HEK293 (cell line): ENCODE measurements at regions not wholly inside any gene's neighbourhood (a gene's known extent, or its start where the extent isn't known, plus 50 kb on each side); places are given as distances from the start of the nearest gene placed in this dataset.

Experiments used
- CTCF ChIA-PET: fragments of 350-600 bp; formaldehyde crosslinking; extraction: SDS; loops from one replicate; lab custom pipeline; 2021; ENCODE audit warnings: antibody characterized with exemption; lab: Yijun Ruan, JAX
- POLR2A ChIA-PET: fragments of 300-600 bp; formaldehyde crosslinking; extraction: SDS; loops from one replicate; lab custom pipeline; 2020; ENCODE audit warnings: antibody characterized with exemption, inconsistent platforms; lab: Yijun Ruan, JAX
- H3K27ac ChIP-seq: fragments of 200-500 bp; sonication (Bioruptor generic); 2 replicates; pipeline ENCODE4 v1.5.1; 2014; ENCODE audit warnings: low read depth, low read length, control low read depth, inconsistent platforms; ENCODE audit errors: extremely low read depth
- H3K36me3 ChIP-seq, 2 experiments: fragments of 200-500 bp in 1 of 2; sonication (Bioruptor generic) in 1 of 2; 1 replicate in 1 of 2; 2 replicates in 1 of 2; pipeline ENCODE4 v1.5.1; 2014 to 2017; ENCODE audit warnings: inconsistent platforms in 2 of 2, low read length in 2 of 2; ENCODE audit not compliant: control insufficient read depth in 2 of 2, insufficient read depth in 1 of 2
- H3K4me1 ChIP-seq: fragments of 200-500 bp; sonication (Bioruptor generic); 2 replicates; pipeline ENCODE4 v1.5.1; 2014; ENCODE audit warnings: mild to moderate bottlenecking, low read length, inconsistent platforms; ENCODE audit not compliant: control insufficient read depth, insufficient read depth
- H3K4me3 ChIP-seq: 2 replicates; pipeline ENCODE4 v1.5.1; 2011; ENCODE audit warnings: low read depth, mild to moderate bottlenecking, control low read depth, low read length, moderate library complexity
- H3K9me3 ChIP-seq: fragments of 200-500 bp; sonication (Bioruptor generic); 2 replicates; pipeline ENCODE4 v1.5.1; 2014; ENCODE audit warnings: low read depth, low read length, inconsistent platforms; ENCODE audit not compliant: control insufficient read depth, insufficient read depth
- GLI2 ChIP-seq: fragments of 450-650 bp; formaldehyde crosslinking; IDR thresholded peaks from 2 replicates; pipeline ENCODE4; 2017; ENCODE audit warnings: missing biosample characterization, missing genetic modification characterization, low read depth, borderline replicate concordance
- KLF16 ChIP-seq: fragments of 450-650 bp; formaldehyde crosslinking; IDR thresholded peaks from 2 replicates; pipeline ENCODE4 v1.5.1; 2017; ENCODE audit warnings: missing biosample characterization, missing genetic modification characterization
- PATZ1 ChIP-seq: fragments of 450-650 bp; formaldehyde crosslinking; IDR thresholded peaks from 2 replicates; pipeline ENCODE4 v1.5.1; 2016; ENCODE audit warnings: missing biosample characterization, missing genetic modification characterization
- REST ChIP-seq: fragments of 450-650 bp; formaldehyde crosslinking; IDR thresholded peaks from 2 replicates; pipeline ENCODE4 v1.5.1; 2016; ENCODE audit warnings: missing biosample characterization, missing genetic modification characterization
- ZBTB20 ChIP-seq: fragments of 450-650 bp; formaldehyde crosslinking; IDR thresholded peaks from 2 replicates; pipeline ENCODE4 v1.5.1; 2016; ENCODE audit warnings: missing biosample characterization, missing genetic modification characterization
- ZBTB44 ChIP-seq: fragments of 450-650 bp; IDR thresholded peaks from 2 replicates; pipeline ENCODE4 v1.5.1; 2018; ENCODE audit warnings: missing biosample characterization, mild to moderate bottlenecking, missing genetic modification characterization
- ZNF184 ChIP-seq: fragments of 450-650 bp; IDR thresholded peaks from 2 replicates; pipeline ENCODE4 v1.5.1; 2018; ENCODE audit warnings: missing biosample characterization, mild to moderate bottlenecking, missing genetic modification characterization
- ZNF391 ChIP-seq: fragments of 450-650 bp; formaldehyde crosslinking; IDR thresholded peaks from 2 replicates; pipeline ENCODE4 v1.5.1; 2016; ENCODE audit warnings: low read depth, missing biosample characterization, missing genetic modification characterization, borderline replicate concordance
- ZNF433 ChIP-seq: fragments of 450-650 bp; formaldehyde crosslinking; IDR thresholded peaks from 2 replicates; pipeline ENCODE4 v1.5.1; 2016; ENCODE audit warnings: missing biosample characterization, missing genetic modification characterization, low read depth
- ZNF514 ChIP-seq: fragments of 450-650 bp; formaldehyde crosslinking; IDR thresholded peaks from 2 replicates; pipeline ENCODE4 v1.5.1; 2016; ENCODE audit warnings: missing biosample characterization, missing genetic modification characterization
- ZNF555 ChIP-seq: fragments of 450-650 bp; formaldehyde crosslinking; conservative IDR thresholded peaks from 2 replicates; pipeline ENCODE4 v1.5.1; 2017; ENCODE audit warnings: missing biosample characterization, mild to moderate bottlenecking, missing genetic modification characterization, inconsistent platforms
- ZNF677 ChIP-seq: fragments of 450-650 bp; IDR thresholded peaks from 2 replicates; pipeline ENCODE4 v1.5.0; 2018; ENCODE audit warnings: missing biosample characterization, mild to moderate bottlenecking, missing genetic modification characterization, moderate library complexity
- ZNF704 ChIP-seq: fragments of 450-650 bp; formaldehyde crosslinking; IDR thresholded peaks from 2 replicates; pipeline ENCODE4 v1.5.1; 2016; ENCODE audit warnings: missing biosample characterization, missing genetic modification characterization
- ZNF707 ChIP-seq: fragments of 450-650 bp; formaldehyde crosslinking; IDR thresholded peaks from 2 replicates; pipeline ENCODE4 v1.5.1; 2016; ENCODE audit warnings: missing biosample characterization, missing genetic modification characterization
- ZNF785 ChIP-seq: fragments of 450-650 bp; formaldehyde crosslinking; IDR thresholded peaks from 2 replicates; pipeline ENCODE4 v1.5.1; 2016; ENCODE audit warnings: missing biosample characterization, missing genetic modification characterization
- ZSCAN16 ChIP-seq: fragments of 450-650 bp; formaldehyde crosslinking; IDR thresholded peaks from 2 replicates; pipeline ENCODE4 v1.5.1; 2016; ENCODE audit warnings: missing biosample characterization, missing genetic modification characterization
- TF ChIP-seq, protein P1 (sequence below): fragments of 450-650 bp; formaldehyde crosslinking; IDR thresholded peaks from 2 replicates; pipeline ENCODE4 v1.5.1; 2017; ENCODE audit warnings: missing biosample characterization, missing genetic modification characterization

- H3K4me1 ChIP-seq = no peaks in the 10 kb centered on the region
- TF ChIP-seq ZNF433 (no peak), ZSCAN16 (tag by site-specific recombination) (no peak)
- TF ChIP-seq, all 188 proteins: peak for 0
- Histone ChIP-seq H3K4me3 (no peak overlapping the region), H3K9me3 (no peaks in the 10 kb centered on the region), H3K36me3 (no peaks in the 10 kb centered on the region), H3K27ac (no peak overlapping the region)
- CTCF ChIA-PET = interaction anchor here (0.6 kb wide), 1 partner anchor 17 kb away, joined by 3 read pairs; no protein-coding TSS in a partner anchor
- POLR2A ChIA-PET = no interaction called here
Measured at GRCh38 chr2:236370847-236371409, 106.7 kb upstream of the ASB18 start.

- CTCF ChIA-PET = interaction anchor here (0.6 kb wide), 1 partner anchor 601 kb away, joined by 4 read pairs; no protein-coding TSS in a partner anchor
- Histone ChIP-seq H3K9me3 (no peaks in the 10 kb centered on the region), H3K27ac (no peak overlapping the region), H3K4me3 (no peak overlapping the region), H3K4me1 (no peaks in the 10 kb centered on the region), H3K36me3 (no peaks in the 10 kb centered on the region)
- TF ChIP-seq ZNF555 (tag by site-specific recombination) (no peak), ZNF785 (no peak), ZBTB20 (tag by site-specific recombination) (no peak)
- POLR2A ChIA-PET = no interaction called here
Measured at GRCh38 chr2:236375973-236376476, 111.8 kb upstream of the ASB18 start.

GRCh38 chr2:236376566-236377244 lies 112.5 kb upstream of the ASB18 start:
- Histone ChIP-seq H3K36me3 (no peaks in the 10 kb centered on the region), H3K4me1 (no peaks in the 10 kb centered on the region), H3K27ac (no peak overlapping the region), H3K4me3 (no peak overlapping the region), H3K9me3 (no peaks in the 10 kb centered on the region)
- POLR2A ChIA-PET = no interaction called here
- CTCF ChIA-PET = interaction anchor here (0.6 kb wide), 1 partner anchor 602 kb away, joined by 4 read pairs; no protein-coding TSS in a partner anchor
- TF ChIP-seq ZBTB44 (tag by site-specific recombination) (no peak), KLF16 (tag by site-specific recombination) (no peak), PATZ1 (tag by site-specific recombination) (no peak), ZNF707 (tag by site-specific recombination) (no peak), ZNF785 (no peak), GLI2 (tag by site-specific recombination) (no peak), ZNF704 (no peak), ZNF184 (tag by site-specific recombination) (no peak), ZNF677 (tag by site-specific recombination) (no peak), REST (tag by site-specific recombination) (no peak), ZNF514 (tag by site-specific recombination) (no peak), ZNF391 (no peak)
- TF ChIP-seq, protein P1, sequence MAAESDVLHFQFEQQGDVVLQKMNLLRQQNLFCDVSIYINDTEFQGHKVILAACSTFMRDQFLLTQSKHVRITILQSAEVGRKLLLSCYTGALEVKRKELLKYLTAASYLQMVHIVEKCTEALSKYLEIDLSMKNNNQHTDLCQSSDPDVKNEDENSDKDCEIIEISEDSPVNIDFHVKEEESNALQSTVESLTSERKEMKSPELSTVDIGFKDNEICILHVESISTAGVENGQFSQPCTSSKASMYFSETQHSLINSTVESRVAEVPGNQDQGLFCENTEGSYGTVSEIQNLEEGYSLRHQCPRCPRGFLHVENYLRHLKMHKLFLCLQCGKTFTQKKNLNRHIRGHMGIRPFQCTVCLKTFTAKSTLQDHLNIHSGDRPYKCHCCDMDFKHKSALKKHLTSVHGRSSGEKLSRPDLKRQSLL (tag by site-specific recombination) = no peak
